Stimulated activated CD4-positive, alpha-beta T cell treated with anti-CD3 and anti-CD28 coated beads, Interleukin-2, amount 100 ng/mL, for 48 hours (primary cell): ENCODE measurements at regions not wholly inside any gene's neighbourhood (a gene's known extent, or its start where the extent isn't known, plus 50 kb on each side); places are given as distances from the start of the nearest gene placed in this dataset.
"Not testable (repeated sequence)": the region's sequence is repeated elsewhere in the genome, so short reads cannot be mapped to it uniquely, and the experiment has no call there.

Experiments
- DNase-seq, 2 donors: peaks; one replicate each; pipeline ENCODE4 v3.0.0-alpha.2; 2020

- no peak for DNase-seq
Measured at GRCh38 chr5:96483878-96484277, 50.8 kb upstream of the PCSK1 start.

- DNase-seq, result no peak
Measured at GRCh38 chr5:96487859-96488258, 54.8 kb upstream of the PCSK1 start.

DNA sequence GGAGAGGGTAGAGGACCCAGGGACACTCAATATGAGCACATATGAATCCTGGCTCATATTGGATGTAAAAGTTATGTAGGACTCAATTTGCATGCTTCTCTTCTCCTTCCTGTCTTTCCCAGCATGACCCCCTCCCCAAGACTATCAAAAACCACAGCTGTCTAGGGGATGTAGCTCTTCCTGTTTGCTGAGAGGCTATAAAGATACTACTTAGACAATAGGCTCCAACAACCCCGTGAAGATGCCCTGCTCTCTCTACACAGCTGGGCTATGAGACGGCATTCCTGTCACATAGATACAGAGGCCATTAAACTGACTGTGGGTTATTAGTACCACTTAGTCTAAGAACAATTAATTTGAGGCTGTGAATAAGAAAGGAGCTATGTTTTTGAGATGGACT lies 56.5 kb upstream of the PCSK1 start:
- DNase-seq, result no peak

DNA sequence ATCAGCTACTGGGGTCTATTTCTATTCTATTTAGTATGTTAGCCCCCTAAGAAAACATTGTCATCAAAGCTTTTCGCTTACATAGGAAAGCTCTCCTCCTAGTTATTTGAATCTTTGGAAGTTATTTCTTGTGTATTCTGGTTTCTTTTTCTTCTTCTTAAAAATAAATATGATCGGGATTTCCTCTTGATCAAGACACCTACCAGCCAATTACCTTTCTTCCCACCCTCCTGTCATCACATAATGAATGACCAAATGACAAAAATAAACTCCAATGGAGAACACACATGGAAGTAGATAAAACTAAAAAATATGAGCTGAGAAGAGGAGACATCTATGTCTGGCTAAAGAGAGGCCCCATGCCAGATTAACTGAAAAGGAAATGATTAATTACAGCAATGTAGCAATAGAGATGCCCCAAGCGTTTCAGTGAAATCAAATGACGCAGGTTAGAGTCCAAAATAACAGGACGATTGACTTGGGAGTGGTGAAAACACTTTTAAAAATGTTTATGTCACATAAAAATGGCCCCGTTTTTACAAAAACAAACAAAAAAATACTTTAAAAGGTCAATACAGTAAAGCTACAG lies 59.5 kb upstream of the PCSK1 start:
- no peak for DNase-seq

DNA sequence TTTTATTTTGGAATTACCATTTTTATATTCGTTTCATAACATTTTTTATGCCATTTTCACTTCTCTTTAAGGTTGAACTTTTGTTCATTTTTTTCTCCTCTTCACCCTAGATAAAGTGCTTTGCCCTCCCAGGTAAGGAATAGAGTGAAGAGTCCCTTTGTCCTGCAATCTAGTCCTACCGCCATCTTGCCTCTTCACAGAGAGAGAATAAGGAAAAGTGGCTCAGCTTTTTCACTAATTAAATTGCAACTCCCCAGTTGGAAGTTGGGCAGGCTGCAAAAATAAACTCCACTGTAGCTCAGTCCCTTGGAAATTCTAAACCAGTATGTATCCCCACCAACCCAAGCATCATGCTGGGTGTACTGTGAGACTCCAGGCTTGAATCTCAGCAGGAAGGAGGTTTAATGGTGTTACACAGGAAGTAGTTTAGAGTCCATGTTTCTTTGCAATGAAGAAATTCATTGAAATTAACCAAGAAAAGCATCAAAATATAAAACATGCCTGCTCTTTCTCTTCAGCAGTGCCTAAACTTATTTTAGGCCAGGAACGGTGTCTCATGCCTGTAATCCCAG lies 60.3 kb upstream of the PCSK1 start:
- no peak for DNase-seq

DNA sequence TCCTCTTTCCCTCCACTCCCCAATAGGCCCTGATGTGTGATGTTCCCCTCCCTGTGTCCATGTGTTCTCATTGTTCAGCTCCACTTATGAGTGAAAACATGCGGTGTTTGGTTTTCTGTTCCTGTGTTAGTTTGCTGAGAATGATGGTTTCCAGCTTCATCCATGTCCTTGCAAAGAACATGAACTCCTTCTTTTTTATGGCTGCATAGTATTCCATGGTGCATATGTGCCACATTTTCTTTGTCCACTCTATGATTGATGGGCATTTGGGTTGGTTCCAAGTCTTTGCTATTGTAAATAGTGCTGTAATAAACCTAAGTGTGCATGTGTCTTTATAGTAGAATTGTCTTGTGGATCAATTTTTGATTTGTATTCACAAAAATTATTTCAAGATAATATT lies 62.4 kb upstream of the PCSK1 start:
- DNase-seq, result not testable (repeated sequence)

DNA sequence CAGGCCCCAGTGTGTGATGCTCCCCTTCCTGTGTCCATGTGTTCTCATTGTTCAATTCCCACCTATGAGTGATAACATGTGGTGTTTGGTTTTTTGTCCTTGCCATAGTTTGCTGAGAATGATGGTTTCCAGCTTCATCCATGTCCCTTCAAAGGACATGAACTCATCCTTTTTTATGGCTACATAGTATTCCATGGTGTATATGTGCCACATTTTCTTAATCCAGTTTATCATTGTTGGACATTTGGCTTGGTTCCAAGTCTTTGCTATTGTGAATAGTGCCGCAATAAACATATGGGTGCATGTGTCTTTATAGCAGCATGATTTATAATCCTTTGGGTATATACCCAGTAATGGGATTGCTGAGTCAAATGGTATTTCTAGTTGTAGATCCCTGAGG lies 64.0 kb upstream of the PCSK1 start:
- not testable (repeated sequence) for DNase-seq

GRCh38 chr5:96499753-96500345 lies 66.8 kb upstream of the PCSK1 start:
- no peak for DNase-seq

DNA sequence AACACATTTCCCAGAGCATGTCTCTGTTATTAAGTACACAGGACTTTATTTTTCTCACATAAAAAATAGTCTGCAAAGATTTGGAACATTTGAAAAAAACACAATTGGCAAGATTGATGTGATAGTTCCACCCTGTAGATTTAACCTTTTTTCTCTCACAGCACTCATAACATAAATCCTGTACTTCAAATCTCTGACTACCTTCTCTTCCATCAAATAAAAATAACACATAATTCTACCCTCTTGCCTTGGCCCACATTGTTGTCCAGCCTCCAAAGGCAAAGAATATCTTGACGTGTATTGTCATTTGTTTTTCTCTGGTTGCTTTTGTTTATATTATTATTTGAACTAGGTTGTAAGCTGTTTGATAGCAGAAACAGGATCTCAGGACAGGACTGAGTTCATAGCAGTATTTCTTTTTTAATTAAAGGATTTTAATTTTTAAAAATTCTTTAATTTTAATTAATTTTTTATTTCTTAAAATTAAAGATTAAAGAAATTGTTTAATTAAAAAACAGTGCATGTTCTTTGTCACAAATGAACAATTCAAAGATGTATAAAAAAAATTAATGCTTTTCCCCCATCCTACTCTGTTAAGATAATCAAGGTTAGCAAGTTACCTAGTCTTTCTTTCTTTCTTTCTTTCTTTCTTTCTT lies 69.1 kb upstream of the PCSK1 start:
- no peak for DNase-seq

DNA sequence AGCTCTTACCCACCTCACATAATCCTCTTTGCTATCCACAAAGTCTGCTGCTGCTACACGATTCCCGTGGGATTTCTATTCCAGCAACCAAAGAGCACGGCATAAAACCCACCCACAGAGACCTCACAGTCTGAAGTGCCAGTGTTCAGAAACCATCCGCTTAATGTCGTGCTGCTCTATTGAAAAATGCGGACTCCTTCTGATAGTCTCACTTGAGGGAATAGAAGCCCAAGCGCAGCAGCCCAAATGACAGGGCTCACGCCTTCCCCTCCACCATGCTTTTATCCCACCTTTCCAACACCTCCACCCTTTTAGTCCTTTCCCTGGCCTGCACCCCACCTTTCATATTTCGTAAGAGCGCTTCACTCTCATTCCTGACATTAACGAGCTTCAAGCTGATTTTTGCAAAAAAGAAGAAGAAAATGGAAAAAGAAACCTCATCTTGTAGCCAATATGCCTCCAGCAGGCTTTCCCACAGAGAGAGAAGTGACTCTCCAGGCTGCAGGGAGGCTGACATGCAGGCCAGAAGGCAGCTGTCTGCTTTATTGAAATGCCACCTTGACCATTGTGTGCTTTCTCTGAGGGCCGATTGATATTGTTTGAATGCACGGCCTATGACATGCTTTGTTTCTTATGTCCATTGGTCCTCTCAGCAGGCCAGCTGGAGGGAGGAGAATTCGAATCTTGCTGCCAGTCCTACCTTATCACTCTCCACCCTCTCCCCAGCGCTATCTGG lies 70.6 kb upstream of the PCSK1 start:
- DNase-seq, result no peak

DNA sequence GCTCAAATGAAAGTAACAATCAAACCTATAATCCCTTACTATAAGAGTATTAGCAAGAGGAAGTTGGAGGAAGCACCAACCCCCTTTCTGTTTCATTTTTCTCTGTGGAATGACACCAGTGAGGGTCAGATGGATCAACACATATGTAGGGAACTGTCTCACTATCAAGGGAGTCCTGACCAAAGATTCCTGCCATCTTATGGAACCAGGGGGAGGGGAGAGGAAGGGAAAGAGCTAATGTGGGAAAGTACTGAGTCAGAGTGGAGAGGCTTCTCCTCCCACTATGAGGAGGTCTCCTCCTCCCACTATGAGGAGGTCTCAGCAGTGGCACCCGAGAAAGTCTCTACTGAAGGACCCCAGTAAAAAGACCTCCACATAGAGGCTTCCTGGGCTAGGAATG lies 73.3 kb upstream of the PCSK1 start:
- DNase-seq, result no peak

GRCh38 chr5:96506866-96507527 lies 73.9 kb upstream of the PCSK1 start:
- DNase-seq, result no peak

DNA sequence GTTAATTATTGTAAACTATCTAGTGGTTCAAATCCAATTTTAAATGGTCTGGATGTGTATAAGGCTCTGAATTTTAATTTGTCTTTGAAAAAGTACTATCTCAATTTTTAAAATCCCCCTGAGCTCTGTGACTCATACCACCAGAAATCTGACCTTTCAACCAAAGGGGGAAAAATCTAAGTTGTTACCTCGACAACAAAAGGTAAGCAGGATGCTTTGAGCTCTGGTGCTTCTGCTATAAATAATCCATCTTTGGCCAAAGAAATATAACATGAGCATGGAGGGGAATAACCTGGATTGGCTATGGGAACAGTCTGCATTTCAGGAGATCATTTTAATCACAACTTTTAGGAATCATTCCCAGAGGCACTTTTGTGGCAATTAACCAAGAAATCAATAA lies 76.3 kb upstream of the PCSK1 start:
- DNase-seq, result no peak

DNA sequence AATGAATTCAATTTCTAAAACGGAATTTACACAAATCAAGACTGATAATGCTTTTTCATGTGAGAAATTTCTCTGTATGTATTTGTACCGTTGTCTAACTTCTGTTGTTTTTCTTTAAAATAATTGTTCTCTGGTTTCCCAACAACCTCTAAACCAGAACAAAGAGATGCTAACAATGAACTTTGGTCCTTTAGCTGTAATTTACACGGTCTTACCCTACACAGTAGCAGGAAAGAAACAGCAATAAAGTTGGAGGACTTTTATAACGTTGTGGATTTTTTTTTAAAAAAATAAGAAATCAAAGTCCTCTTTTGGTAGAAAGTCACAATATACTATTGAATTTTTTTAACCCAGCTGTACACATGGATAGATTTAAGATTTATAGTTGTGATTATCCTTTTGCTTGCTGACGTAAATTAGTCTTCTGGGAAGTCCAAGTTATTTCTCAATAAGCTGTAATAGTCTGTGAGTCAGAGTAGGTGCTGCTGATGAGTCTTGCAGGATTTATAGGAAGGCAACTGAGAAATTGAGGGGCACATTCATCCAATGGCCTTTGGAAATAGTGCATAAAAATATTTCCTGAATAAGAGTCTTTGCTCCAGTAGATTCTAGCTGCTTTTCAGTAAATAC lies 76.8 kb upstream of the PCSK1 start:
- DNase-seq, result no peak

DNA sequence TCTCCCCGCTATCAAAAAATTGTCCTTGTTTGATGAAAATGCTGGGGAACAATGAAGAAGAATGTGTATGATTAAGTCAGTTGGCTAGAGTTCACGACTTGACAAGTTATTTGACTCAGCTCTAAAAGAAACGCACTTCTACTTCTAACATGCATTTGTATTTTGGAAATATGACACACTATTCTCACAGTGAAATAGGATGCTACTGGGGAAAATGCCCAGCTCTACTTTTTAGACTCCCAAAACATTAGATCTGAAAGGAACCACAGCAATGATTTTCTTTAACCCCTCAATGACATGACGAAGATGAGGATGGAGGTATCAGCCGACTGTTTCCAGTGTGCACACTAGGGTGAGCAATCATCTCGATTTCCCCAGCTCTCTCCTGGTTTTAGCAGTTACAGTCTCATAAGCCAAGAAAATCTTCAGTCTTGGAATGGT lies 83.6 kb upstream of the PCSK1 start:
- DNase-seq, result no peak

DNA sequence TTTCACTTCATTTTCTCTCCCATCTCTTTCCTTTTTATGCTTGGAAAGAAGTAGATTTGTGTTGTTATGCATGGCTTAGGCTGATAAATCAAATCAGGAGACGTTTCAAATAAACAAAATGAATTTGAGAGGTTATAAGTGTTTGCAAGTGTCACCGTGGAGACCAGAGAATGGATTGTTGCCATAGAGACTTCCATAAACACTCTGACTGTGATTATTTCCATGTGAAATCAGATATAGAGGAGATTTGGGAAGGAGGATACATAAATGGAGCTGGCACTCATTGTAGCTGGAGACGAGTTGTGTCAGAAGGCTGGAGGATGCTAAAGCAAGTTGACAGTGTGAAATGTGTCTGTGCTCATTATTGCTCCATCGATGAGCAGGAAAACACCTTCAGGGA lies 84.2 kb upstream of the PCSK1 start:
- no peak for DNase-seq

GRCh38 chr5:96520345-96520744 lies 87.3 kb upstream of the PCSK1 start:
- DNase-seq, result no peak

GRCh38 chr5:96522635-96523355 lies 89.7 kb upstream of the PCSK1 start:
- no peak for DNase-seq

DNA sequence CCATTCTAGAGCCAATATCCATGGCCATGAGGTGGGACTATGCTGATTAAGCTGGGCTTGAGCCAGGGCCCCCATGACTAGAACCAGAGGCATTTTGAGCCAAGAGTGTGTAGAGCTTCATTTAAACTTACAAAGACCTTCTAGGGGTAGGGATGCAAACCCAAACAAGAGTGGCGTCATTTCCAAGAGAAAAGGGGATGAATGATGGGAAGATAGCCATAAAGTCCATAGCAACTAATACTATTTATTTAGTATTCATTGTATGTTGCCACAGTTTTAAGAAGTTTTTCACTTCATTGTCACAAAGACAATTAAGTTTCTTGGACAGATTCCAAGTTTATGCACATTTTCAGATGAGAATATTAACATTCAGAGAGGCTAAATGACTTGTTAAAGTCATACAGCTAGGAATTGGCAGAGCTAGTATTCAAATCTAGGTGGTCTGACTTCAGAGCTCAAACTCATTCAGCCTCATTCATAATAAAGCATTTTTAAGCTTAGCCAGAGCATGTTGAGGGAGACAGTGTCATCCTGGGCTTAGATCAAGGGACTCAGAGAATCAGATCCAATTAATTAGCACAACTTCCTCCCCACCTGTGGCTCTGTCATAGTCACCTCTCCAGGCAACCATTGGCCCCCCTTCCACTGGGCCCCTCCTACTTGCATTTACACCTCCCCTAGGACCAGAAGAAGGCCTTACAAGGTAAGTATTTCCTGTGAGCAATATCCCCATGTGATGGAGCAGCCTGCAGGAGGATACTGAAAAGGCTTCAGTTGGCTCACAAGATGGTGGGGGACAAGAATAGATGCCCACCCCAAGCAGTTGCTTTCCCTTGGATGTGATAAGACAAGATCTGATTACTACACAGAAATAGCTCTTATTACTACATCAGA lies 95.0 kb upstream of the PCSK1 start:
- no peak for DNase-seq

GRCh38 chr5:96528826-96529474 lies 95.9 kb upstream of the PCSK1 start:
- DNase-seq, result no peak
